ENCODE measurements at regions not wholly inside any gene's neighbourhood (a gene's known extent, or its start where the extent isn't known, plus 50 kb on each side); places are given as distances from the start of the nearest gene placed in this dataset.

GRCh38 chrX:994780-995179 is 217.7 kb downstream of the CRLF2 start:
- Histone ChIP-seq H3K4me1 (ENCODE audit: control insufficient read depth, insufficient read depth, low read length) (no peaks in the 10 kb centered on the region), H3K9me3 (ENCODE audit: control insufficient read depth, insufficient read depth, low read length) (peaks cover 13% of the 10 kb centered on the region), H3K14ac (replicated peaks; ENCODE audit: low read depth, low read length) (no peak overlapping the region), H3K9ac (ENCODE audit: low read depth, low read length) (no peak overlapping the region), H4K8ac (ENCODE audit: low read depth in 2 of 2, low read length in 2 of 2) (no peak overlapping the region), H4K91ac (ENCODE audit: insufficient read depth, low read depth, low read length) (no peak overlapping the region), H2BK5ac (ENCODE audit: low read depth, low read length, poor library complexity, severe bottlenecking) (no peak overlapping the region), H3K79me1 (ENCODE audit: low read depth in 1 of 2, low read length in 2 of 2) (no peaks in the 10 kb centered on the region), H4K5ac (ENCODE audit: low read depth, low read length) (no peak overlapping the region), H3K18ac (ENCODE audit: low read depth, low read length) (no peak overlapping the region), H2BK120ac (ENCODE audit: low read depth, low read length) (no peak overlapping the region), H2BK15ac (ENCODE audit: low read depth, low read length) (no peak overlapping the region), H3K56ac (ENCODE audit: extremely low read depth, insufficient read depth, low read length) (no peak overlapping the region), H2AK9ac (replicated peaks; ENCODE audit: low read depth, low read length, poor library complexity) (no peak overlapping the region), H3K9me1 (ENCODE audit: insufficient read depth, low read length) (no peaks in the 10 kb centered on the region), H3K27ac (ENCODE audit: insufficient read depth, low read length) (no peak overlapping the region), H3K4me2 (ENCODE audit: low read depth, low read length) (no peak overlapping the region), H2AK5ac (ENCODE audit: low read depth, low read length) (no peak overlapping the region), H3K4me3 (ENCODE audit: insufficient read depth, low read depth, low read length) (no peak overlapping the region), H2BK20ac (ENCODE audit: low read depth, low read length) (no peak overlapping the region), H3K27me3 (ENCODE audit: control insufficient read depth, insufficient read depth, low read length) (no peaks in the 10 kb centered on the region), H4K20me1 (ENCODE audit: insufficient read depth, low read length) (no peaks in the 10 kb centered on the region), H3K36me3 (ENCODE audit: control insufficient read depth, insufficient read depth, low read length) (no peaks in the 10 kb centered on the region), H2AFZ (replicated peaks; ENCODE audit: low read length, poor library complexity) (no peak overlapping the region), H3K4ac (ENCODE audit: low read depth, low read length) (no peak overlapping the region), H3K23ac (ENCODE audit: low read depth, low read length) (no peak overlapping the region)
- CTCF ChIA-PET: no interaction called here
- TF ChIP-seq POLR2A (IDR thresholded peaks at IDR 0.05; ENCODE audit: low read depth, low read length): no peak
- no peak for TF ChIP-seq SMC3 (IDR thresholded peaks at IDR 0.05; ENCODE audit: low read depth, low read length)
- no peak for TF ChIP-seq USF2 (IDR thresholded peaks at IDR 0.05; ENCODE audit: low read depth, low read length)
- TF ChIP-seq RFX5 (IDR thresholded peaks at IDR 0.05; ENCODE audit: low read depth, low read length): no peak
- no peak for TF ChIP-seq RAD21 (IDR thresholded peaks at IDR 0.05; ENCODE audit: low read length)
- no peak for TF ChIP-seq BHLHE40 (IDR thresholded peaks at IDR 0.05; ENCODE audit: low read depth, low read length)
- no peak for TF ChIP-seq CTCF (conservative IDR thresholded peaks at IDR 0.05; ENCODE audit: low read depth, low read length)
- TF ChIP-seq ELK1 (IDR thresholded peaks at IDR 0.05; ENCODE audit: borderline replicate concordance, low read depth, low read length): no peak
- TF ChIP-seq FOS (IDR thresholded peaks at IDR 0.05; ENCODE audit: low read depth, low read length): no peak
- TF ChIP-seq RCOR1 (IDR thresholded peaks at IDR 0.05; ENCODE audit: insufficient replicate concordance, low read length): no peak
- no peak for TF ChIP-seq CHD1 (IDR thresholded peaks at IDR 0.05; ENCODE audit: low read depth, low read length)
- TF ChIP-seq MAZ (IDR thresholded peaks at IDR 0.05; ENCODE audit: borderline replicate concordance, low read depth, low read length): no peak
- no peak for TF ChIP-seq MAFK (IDR thresholded peaks at IDR 0.05; ENCODE audit: low read depth, low read length)
- TF ChIP-seq CEBPB (IDR thresholded peaks at IDR 0.05; ENCODE audit: low read depth, low read length): no peak
- no peak for TF ChIP-seq MXI1 (IDR thresholded peaks at IDR 0.05; ENCODE audit: borderline replicate concordance, low read depth, low read length)
- TF ChIP-seq NFE2L2 (IDR thresholded peaks at IDR 0.05; ENCODE audit: low read depth, low read length): no peak
- WGBS, 2 experiments (ENCODE audit: extremely low coverage in 2 of 2, insufficient read length in 1 of 2): 49% methylated on average over 2 of the region's 2 CpGs; no CpG with 5 or more reads in 1 of the 2 experiments
- DNase-seq: no peak
- intact Hi-C loops (cut with micrococcal nuclease): no loop called here
- POLR2A ChIA-PET (ENCODE audit: unreplicated experiment): no interaction called here
- BruUV-seq (replicated peaks): no TSS peak
- dilution Hi-C loops (cut with HindIII; ENCODE audit: low sequenced_read_pairs, unreplicated experiment): no loop called here
- no peak for ATAC-seq (ENCODE audit: low read depth)
- in situ Hi-C loops (cut with MboI; ENCODE audit: low sequenced_read_pairs): no loop called here
